Mesothelial cell of epicardium (in vitro differentiated cells): ENCODE measurements at regions not wholly inside any gene's neighbourhood (a gene's known extent, or its start where the extent isn't known, plus 50 kb on each side); places are given as distances from the start of the nearest gene placed in this dataset.

ENCODE experiments used
- DNase-seq, 2 experiments: peaks; one replicate each; pipeline ENCODE4 v3.0.0; 2021; ENCODE audit warnings: low spot score in 2 of 2; ENCODE audit not compliant: unreplicated experiment in 2 of 2
- H3K27ac Mint-ChIP-seq: 2 replicates; pipeline ENCODE4 v1.8.0; 2021; ENCODE audit warnings: mixed read lengths
- H3K27me3 Mint-ChIP-seq: 2 replicates; pipeline ENCODE4 v1.8.0; 2021; ENCODE audit warnings: low read depth, mixed read lengths
- H3K36me3 Mint-ChIP-seq: 2 replicates; pipeline ENCODE4 v1.8.0; 2021; ENCODE audit warnings: mixed read lengths
- H3K4me1 Mint-ChIP-seq: 2 replicates; pipeline ENCODE4 v1.8.0; 2021; ENCODE audit warnings: mixed read lengths
- H3K4me3 Mint-ChIP-seq: 2 replicates; pipeline ENCODE4 v1.8.0; 2021; ENCODE audit warnings: mild to moderate bottlenecking, moderate library complexity, mixed read lengths
- H3K9me3 Mint-ChIP-seq: 2 replicates; pipeline ENCODE4 v1.8.0; 2021; ENCODE audit warnings: mixed read lengths
- TF ChIP-seq, protein P1 (sequence below): fragments of 200-600 bp; sonication (generic); IDR thresholded peaks from one replicate; pipeline ENCODE4 v1.5.0; 2021; ENCODE audit warnings: antibody characterized with exemption; ENCODE audit not compliant: unreplicated experiment

- Mint-ChIP-seq H3K36me3 (no peaks in the 10 kb centered on the region), H3K4me1 (no peaks in the 10 kb centered on the region), H3K27me3 (no peaks in the 10 kb centered on the region), H3K27ac (no peak overlapping the region), H3K9me3 (no peaks in the 10 kb centered on the region), H3K4me3 (no peak overlapping the region)
- DNase-seq, result no peak
- TF ChIP-seq, protein P1, sequence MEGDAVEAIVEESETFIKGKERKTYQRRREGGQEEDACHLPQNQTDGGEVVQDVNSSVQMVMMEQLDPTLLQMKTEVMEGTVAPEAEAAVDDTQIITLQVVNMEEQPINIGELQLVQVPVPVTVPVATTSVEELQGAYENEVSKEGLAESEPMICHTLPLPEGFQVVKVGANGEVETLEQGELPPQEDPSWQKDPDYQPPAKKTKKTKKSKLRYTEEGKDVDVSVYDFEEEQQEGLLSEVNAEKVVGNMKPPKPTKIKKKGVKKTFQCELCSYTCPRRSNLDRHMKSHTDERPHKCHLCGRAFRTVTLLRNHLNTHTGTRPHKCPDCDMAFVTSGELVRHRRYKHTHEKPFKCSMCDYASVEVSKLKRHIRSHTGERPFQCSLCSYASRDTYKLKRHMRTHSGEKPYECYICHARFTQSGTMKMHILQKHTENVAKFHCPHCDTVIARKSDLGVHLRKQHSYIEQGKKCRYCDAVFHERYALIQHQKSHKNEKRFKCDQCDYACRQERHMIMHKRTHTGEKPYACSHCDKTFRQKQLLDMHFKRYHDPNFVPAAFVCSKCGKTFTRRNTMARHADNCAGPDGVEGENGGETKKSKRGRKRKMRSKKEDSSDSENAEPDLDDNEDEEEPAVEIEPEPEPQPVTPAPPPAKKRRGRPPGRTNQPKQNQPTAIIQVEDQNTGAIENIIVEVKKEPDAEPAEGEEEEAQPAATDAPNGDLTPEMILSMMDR, result no peak
These were observed 325.9 kb downstream of the SOX9 start for GRCh38 chr17:72446525-72447250.

DNA sequence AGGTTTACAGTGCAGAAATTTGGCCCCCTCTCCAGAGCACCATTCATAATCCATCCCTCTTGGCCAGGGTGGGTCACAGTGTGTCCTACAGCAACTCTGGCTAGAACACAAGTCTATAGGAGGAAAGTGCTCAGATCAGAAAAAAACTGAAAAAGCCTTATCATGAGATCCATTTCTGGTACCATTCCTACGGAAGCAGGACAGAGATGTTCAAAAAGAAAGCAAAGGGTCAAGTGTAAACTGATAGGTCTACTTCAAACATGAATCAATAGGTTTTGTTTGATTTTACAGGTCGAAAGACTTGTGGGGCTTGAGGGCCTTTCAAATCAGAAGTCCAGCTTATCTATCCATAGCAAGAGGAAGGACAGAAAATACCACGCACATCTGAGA lies 326.4 kb downstream of the SOX9 start:
- Mint-ChIP-seq H3K36me3 (no peaks in the 10 kb centered on the region), H3K27ac (no peak overlapping the region), H3K9me3 (no peaks in the 10 kb centered on the region), H3K4me1 (peaks cover under 1% of the 10 kb centered on the region), H3K4me3 (no peak overlapping the region), H3K27me3 (no peaks in the 10 kb centered on the region)
- TF ChIP-seq, protein P1, result no peak
- DNase-seq, result no peak

DNA sequence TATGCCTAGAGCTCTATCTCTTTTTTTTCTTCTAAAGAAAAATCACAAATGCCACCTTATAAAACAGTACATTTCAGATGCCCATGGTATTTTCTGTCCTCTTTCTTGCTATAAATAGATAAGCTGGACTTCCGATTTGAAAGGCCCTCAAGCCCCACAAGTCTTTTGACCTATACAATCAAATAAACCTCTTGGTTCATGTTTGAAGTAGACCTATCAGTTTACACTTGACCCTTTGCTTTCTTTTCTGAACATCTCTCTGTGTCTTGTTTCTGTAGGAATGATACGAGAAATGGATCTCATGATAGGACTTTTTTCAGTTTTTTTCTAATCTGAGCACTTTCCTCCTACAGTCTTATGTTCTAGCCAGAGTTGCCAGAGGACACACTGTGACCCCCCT lies 327.2 kb downstream of the SOX9 start:
- no peak for DNase-seq
- Mint-ChIP-seq H3K36me3 (no peaks in the 10 kb centered on the region), H3K4me3 (no peak overlapping the region), H3K27me3 (no peaks in the 10 kb centered on the region), H3K4me1 (peaks cover 4% of the 10 kb centered on the region), H3K27ac (no peak overlapping the region), H3K9me3 (no peaks in the 10 kb centered on the region)
- TF ChIP-seq, protein P1, result no peak

DNA sequence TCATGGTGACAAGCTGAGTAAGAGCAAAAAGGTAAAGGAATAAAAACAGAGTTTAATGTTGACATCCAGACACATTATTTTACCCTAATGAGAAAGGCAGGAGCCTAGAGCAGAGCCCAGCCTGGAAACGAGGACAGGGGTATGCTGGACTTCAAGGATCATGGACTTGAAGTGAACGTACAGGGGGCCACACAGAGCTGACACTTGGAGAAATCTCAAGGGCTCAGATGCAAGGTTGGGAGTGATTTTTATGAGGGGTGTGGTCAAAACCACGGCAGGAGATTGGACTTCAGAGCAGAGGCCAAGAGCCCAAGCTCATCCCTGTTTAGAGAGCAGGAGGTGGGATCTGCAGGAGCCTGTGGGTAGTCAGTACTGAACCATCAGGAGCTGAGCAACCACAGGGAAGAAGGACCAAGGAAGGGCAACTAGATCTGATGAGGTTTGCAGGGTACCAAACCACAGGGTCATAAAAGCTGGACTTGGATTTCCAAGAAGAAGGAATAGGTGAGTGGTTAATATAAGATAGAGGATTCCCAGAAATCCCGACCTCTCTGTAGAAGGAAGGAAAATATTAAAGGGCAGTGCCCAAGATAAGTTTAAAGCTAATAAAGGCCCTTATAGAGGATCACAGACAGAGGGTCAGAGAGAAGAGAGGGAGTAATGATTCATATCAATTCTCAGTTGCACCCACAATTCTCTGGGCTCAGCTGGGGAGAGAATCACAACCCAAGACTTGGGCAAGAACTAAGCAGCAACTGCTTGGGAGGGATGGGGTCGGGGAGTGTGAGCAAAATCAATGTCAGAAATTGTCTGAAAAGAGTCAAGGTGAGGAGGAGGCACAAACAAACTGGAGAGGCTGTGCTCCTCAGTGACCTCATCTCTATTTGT lies 331.7 kb downstream of the SOX9 start:
- H3K36me3 Mint-ChIP-seq, result no peaks in the 10 kb centered on the region
- H3K4me3 Mint-ChIP-seq, result no peak overlapping the region
- no peaks in the 10 kb centered on the region for H3K27me3 Mint-ChIP-seq
- H3K27ac Mint-ChIP-seq, result no peak overlapping the region
- no peak for DNase-seq
- H3K9me3 Mint-ChIP-seq, result peaks cover 5% of the 10 kb centered on the region
- TF ChIP-seq, protein P1, result no peak
- H3K4me1 Mint-ChIP-seq, result peaks cover 9% of the 10 kb centered on the region

DNA sequence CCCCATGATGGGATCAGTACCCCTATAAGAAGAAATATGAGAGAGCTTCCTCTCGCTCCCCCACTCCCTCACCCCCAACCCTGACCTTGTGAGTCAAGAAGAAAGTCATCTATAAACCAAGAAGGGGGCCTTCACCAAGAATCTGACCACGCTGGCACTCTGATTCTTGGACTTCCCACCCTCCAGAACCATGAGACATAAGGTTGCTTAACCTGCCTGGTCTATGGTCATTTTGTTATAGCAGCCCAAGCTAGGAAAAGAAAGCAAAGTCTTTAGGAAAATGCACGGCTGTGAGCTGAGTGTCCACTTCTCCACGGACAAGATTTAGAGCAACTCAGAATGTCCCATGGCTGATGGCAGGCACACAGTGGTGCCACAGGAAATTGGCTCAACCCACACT lies 333.5 kb downstream of the SOX9 start:
- Mint-ChIP-seq H3K27ac (no peak overlapping the region), H3K4me1 (peaks cover 17% of the 10 kb centered on the region), H3K4me3 (no peak overlapping the region)

More for the DNA sequence above, 333.5 kb downstream of the SOX9 start:
- no peaks in the 10 kb centered on the region for H3K36me3 Mint-ChIP-seq
- TF ChIP-seq, protein P1, result no peak
- no peaks in the 10 kb centered on the region for H3K27me3 Mint-ChIP-seq
- DNase-seq, result no peak
- peaks cover 5% of the 10 kb centered on the region for H3K9me3 Mint-ChIP-seq
